ENCODE measurements at regions not wholly inside any gene's neighbourhood (a gene's known extent, or its start where the extent isn't known, plus 50 kb on each side); places are given as distances from the start of the nearest gene placed in this dataset.

DNA sequence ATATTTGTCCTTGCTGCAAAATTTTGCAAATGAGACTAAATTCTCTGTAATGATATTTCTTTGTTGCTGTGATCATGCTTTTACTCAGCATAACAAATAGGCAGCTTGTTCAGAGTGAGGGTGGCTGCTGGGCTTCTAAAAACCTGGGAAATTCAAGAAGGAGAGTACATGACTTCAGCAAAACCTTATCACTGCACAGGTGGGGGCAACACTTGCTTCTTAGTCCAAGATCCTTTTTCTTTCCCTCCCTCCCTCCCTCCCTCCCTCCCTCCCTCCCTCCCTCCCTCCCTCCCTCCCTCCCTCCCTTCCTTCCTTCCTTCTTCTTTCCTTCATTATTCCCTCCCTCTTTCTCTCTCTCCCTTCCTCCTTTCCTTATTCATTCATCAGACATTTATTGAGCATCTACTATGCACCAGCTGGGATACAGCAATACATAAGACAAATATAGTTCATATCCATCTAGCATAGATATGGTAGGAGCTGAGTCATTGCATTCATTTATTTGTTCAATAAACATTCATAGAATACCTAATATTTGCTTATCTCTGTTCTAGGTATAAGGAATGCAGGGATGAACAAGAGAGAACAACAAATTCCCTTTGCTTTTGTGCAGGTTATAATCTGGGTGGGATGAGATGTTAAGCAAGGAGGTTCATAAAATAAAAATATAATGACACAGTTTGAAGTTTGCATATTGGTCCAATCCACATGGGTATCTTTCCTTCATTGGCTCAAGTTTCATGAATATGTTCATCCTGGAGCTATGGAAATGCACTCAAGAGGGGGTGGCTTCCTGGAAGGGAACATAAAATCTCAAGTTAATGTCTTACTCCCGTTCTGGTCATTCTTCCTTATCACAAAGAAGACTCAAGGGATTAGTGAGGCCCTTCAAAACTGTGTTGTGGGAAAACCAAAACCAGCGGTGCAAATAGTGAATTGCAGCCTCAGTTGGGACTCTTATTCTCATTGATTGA is 210.7 kb downstream of the PDCD6IP start:
- no peak for DNase-seq (ENCODE audit: low spot score)
- FAIRE-seq, result no peak

DNA sequence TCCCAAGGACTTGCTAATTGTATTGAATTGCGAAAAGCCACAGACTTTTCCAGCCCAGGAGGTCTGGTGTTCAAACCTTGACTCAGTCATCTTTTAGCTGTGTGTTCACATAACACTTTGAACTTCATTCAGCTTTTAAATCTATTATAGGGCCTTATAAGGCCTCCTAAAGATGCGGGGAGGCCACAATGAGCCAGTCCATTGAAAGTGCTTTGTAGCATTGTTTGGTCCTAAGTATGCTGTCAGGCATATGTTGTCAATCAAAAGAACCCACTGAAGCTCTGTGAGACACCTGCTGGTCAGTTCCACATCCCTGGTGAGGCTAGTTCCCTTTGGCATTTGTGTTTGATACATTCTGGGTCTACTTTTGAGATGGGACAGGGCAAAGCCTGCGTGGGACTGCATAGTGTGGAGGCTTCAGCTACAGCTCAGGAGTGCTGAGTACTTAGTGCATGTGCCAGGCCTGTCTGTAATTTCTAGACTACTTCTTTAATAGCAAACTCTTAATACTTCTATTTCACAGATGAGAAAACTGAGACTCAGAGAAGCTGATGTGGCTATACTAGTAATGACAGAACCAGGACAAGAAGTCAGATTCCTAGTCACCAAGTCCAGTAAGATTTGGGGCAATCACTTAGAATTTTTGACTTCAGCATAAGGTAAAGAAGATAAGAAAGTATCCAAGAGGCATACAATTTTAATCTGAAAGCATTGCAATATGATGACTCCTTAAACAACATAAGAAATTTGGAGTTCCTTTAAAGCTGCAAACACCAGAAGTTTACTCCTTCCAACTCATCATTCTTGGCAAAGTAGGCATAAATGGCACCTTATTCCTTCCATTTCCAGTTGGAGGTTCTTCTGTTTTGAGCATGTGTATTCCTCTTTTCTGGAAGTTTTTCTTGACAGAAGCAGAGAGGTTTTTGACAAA is 213.0 kb downstream of the PDCD6IP start:
- DNase-seq (ENCODE audit: low spot score), result no peak
- FAIRE-seq, result no peak

DNA sequence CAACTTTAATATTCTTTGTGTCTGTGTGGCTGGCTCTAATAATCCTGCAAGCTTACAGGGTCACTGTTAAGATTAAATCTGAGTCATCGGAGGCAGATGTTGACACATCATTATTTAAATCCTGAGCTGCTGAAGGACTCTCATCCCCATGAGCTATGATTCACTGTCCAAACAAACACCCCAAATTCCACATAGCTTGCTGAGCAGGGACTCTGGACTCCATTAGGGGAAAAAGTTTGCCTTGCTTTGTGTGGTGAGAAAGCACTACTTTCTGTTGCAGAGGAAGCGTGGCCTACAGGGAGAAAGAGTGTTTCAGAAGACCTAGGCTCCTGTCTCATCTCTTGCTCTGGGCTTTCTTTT is 213.7 kb downstream of the PDCD6IP start:
- DNase-seq (ENCODE audit: low spot score), result peak; percentile 83
- FAIRE-seq, result peak; percentile 81

DNA sequence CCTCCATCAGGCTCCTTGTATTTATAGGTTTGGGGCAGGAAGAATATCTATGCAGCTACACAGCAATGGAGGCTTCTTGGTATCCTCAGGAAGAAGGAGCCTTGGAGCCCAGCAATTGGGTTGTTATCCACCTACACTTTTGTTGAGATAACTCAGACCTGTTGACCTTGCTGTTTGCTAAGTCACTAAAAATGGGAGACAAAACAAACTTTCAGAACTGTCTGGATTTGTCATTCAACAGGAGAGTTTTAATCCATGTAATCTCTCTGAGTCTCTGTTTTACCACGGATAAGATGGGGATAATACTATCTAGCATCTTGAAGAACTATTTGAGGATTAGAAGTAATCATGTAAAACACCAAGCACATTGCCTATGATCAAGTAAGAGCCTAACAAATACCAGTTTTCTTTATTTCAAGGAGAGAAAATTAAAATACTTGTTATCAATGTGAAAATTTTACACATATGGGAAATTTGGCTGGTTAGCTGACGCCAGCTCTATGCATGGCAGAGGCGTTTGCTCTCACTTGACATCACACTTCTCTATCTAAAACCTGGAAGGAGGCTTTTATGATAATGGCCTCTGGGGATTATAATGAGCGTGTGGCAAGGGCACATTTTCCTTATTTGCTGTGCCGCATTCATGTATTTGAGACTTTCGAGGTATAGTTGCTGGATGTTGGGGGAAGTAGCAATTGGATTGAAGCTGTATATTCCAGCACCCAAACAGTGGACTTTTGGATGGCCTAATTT is 215.6 kb downstream of the PDCD6IP start:
- no peak for FAIRE-seq
- DNase-seq (ENCODE audit: low spot score), result no peak

DNA sequence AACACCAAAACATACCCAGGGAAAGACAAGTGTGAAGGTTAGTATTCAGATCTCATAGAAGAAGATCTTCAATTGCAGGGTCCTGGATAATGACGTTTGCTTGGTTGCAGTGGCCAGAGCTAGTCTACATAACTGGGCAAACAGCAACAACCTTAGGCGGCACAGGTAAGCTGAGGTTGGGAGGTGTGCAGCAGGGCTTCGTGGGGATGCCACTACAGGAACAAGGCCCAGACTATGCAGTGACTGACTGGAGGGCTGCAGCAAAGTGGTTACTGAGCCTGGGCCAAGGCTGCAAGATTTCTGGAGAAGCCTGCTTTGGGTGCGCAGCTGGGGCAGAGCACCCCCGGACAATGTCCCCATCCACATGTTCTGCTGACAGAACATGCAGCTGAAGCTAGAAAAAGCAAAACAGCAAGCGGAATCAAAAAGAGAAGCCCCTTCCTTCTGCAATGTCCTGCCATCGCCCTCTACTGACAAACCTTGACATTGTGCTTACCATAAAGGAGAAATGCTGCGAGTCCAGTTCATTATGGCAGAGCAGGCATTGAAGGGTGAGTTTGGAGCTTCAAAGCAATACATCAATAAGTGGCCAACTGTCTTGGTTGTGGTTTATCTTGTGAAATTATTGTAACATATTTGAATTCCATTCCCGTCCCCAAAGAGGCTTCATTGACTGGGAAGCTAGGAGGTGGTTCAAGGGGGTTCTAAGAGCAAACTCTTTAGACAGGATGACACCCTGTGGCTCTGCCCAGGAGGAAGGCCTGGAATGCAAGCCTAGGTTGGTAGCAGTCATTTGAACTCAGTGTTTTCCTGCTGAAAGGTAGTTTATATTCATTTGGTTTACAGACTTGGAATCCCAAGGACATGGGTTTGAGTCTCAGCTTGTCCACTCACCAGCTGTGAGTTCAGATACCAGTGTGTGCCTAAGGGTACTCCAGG is 217.0 kb downstream of the PDCD6IP start:
- DNase-seq (ENCODE audit: low spot score), result no peak
- FAIRE-seq, result peak; percentile 5

DNA sequence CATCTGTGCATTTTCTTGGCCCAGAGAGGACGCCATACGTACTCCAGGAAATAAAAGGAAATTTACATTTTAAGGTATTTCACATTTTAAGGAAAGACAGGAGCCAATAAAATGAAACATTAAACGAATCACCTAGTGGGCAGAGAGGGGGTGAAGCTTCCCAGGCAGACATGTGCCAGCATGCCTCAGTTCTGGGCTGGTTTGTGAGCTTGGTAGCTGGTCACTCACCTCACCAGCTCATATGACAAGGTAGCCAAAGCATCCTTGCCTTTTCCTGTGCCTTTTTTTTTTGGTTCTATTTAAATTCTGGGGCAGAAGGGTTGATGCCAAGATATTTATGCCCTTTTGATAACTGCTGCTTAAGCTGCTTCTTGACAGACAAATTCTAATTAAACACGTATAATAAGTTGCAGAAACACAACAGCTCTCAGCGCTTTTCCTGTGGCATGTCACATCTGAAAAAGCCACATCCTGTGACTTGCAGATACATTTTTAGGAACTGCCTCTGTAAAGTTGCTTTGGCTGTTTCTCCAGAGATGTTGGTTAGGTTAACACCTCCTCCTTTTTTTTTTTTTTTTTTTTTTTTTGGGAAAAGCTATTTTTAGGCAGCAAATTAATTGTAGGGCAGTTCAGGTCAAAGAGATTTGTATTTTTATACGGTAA is 218.6 kb downstream of the PDCD6IP start:
- FAIRE-seq (no peak), DNase-seq (ENCODE audit: low spot score) (peak; percentile 24)

DNA sequence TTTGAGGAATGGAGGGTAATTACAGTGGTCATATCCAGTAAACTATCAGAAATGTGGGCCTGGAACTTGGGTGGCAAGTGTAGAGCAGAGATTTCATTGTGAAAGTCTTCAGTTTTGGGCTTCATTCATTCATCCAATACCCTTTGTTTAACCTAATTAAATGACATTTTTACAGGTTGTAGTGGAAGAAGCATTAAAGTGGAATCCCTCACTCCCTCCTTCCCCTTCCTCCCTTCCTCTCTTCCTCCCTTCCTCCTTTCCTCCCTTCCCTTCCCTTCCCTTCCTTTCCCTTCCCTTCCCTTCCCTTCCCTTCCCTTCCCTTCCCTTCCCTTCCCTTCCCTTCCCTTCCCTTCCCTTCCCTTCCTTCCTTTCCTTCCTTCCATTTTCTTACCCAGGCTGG is 219.3 kb downstream of the PDCD6IP start:
- DNase-seq (ENCODE audit: low spot score) (no peak), FAIRE-seq (no peak)

DNA sequence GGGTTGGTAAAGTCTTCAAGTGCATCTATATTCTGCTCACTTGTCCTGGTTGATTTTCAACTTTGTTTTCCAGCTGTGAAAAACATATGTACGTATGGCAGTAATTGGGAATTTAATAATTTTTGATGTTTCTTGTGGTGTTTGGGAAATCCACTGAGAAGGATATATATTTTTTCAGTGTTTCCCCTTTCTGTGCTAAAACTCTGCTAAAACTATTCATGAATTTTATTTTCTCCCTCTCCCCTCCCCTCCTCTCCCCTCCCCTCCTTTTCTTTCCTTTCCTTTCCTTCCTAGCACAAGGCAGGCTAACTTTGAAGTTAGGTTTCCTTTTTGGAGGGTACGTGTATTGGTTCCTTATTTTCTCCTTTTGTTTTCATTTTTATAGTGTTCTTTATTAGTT is 220.7 kb downstream of the PDCD6IP start:
- no peak for FAIRE-seq
- DNase-seq (ENCODE audit: low spot score), result no peak

DNA sequence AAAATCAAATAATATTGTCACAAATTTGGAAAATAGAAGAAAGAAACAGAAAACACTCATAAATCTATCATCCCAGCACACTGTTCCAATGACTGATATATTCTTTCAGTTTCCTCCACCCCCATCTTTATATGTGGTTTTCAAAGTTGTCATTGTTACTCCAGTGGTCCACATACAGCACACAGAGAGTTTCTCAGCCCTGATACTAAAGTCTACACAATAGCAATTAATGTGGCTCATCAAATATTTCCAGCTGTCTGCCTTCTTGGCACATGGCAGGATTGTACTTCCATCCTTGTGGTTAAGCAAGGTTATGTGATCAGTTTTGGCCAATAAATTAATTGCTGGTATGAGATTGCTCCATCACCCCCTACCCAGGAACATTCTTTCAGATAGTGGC is 221.7 kb downstream of the PDCD6IP start:
- FAIRE-seq (no peak), DNase-seq (ENCODE audit: low spot score) (no peak)

DNA sequence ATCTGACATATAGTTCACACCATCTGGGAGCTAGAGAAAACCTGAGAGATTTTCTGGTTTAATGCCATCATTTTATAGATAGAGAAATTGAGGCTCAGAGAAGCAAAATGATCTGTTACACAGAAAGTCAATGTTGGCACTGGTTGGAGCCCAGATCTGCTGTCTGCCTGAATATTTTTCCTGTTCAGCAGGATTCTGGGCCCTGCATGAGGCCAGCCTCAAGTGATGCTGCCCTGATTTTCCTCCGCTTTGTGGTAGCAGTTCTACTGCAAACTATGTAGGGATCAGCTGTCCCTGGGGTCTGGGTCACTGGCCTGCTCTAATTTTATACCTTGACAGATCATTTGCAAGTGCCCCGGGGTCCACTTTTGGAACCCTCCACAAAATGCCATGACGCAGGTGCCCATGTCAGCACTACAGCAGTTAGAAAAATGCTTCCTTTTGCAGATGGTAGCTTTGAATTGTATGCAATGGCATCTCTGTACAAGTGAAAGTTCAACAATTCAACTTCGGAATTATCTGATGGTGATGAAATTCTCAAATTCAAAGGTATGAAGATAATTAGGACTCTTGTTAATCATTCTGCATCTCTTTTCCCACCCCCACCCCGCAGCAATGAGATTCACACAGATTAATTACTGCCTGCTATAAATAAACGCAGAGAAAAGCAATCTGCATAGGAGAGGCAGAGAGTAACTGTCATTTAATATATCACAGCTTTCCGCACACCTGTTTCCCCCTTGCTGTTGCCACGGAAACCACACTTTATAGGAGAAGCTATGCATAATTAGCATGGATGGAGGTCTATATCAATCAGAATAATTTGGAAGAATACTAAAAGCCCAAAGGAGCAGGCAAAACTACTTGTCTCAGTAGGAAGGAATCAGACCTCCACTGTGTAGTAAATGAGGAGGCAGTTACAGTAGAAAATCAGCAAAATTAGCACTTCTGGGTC is 222.6 kb downstream of the PDCD6IP start:
- FAIRE-seq (no peak), DNase-seq (ENCODE audit: low spot score) (no peak)

DNA sequence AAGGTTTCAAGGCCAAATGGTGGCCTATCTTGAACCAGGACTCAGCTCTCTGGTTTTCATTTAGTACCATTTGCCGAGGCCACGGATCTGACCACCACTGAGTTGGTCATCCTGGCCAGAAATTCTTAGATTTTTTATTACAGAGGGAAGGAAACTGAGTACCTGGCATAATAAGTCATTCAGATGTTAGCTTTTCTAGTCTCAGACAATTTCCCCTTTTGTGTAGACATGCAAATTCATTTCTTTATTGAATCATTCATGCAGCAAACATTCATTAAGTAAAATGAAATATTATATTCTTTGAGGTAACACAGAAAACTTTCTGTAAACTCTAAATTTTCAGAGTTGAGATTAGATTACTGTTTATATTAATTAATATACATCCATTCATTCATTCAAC is 223.7 kb downstream of the PDCD6IP start:
- no peak for FAIRE-seq
- no peak for DNase-seq (ENCODE audit: low spot score)

DNA sequence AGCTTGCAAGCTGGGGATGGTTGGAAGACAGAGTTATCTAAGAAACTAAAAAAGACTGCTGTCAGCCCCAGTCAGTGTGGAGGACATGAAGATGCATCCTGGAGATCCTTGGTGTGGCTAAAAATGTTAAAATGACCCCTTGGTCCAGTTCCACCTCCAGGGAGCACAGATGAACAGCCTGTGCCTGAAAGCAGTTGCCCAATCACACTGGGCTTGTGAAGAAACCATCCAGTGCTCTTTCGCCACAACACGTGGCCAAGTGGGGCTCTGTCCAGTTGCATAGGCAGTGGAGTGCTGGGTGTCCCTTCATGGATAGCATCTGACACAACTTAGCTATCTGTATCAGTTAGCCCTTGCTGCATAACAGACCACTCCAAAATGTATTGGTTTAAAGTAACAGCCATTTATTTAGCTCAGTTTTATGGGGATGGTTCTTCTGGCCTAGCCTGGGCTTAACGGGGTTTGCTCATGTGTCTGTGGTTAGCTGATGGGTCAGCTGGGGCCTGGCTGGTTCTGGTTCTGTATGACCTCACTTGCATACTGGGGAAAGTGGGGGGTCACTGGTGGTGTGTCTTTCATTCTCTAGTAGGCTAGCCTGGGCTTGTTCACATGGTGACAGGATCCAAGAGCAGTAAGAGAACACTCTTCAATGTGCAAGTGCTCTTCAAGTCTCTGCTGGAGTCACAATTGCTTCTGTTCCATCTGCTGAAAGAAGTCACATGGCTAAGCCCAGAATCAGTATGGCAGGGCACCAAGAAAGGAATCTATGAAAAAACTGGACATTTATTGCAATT is 226.2 kb downstream of the PDCD6IP start:
- no peak for DNase-seq (ENCODE audit: low spot score)

DNA sequence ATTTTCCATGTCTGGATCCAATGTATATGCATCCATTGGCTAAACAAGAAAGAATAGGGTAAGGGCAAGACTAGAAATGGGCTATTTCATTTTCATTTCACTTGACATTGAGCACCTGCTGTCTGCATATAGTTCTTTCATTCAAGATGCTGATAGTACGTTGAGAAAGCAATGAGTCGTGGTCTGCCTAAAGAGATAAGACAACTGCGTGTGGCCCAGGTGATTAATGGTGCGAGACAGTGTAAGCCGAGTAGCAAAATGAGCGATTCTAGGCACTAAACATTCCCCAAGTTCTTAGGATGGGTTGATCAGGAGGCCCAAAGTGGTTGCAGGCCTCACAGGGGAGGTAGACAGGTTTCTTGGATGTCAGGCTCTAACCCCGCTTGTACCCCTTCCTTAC is 235.4 kb downstream of the PDCD6IP start:
- FAIRE-seq (no peak), DNase-seq (ENCODE audit: low spot score) (no peak)

More for the DNA sequence above, 226.2 kb downstream of the PDCD6IP start:
- no peak for FAIRE-seq

DNA sequence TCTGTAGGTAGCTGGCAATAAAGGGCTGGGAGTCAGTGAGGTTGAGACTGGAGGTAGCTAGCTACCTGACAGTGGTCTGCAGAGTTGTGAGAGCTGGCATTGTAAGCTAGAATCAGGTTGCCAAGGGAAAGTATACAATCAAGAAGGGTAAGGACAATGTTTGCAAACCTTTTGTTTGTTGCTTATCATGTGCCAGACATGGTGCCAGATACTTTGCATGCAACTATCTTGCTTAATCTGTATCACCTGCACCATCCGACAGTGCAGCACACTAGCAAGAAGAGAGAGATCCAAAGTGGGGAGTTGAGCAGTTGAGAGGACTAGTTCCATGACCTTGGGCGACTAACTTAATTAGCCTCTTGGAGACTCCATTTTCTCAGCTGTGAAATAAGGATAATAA is 236.4 kb downstream of the PDCD6IP start:
- DNase-seq (ENCODE audit: low spot score), result no peak
- no peak for FAIRE-seq

DNA sequence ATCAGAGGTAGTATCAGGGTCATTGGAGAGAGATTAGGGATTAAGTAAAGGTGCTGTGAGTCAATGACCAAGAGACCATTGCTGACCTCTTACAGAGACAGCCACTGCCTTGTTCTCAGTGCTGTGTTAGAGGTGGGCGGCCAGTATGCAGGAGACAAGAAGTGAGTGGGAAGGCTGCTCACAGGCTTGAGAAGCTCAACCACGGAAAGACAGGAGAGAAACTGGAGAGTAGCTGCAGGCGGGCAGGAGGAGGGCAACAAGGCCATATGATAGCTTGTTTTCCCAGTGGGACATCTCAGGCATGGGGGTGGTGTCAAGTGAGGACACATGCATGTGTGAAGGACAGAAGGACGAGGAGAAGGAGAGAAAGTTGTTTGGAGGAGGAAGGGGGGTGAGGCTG is 237.3 kb downstream of the PDCD6IP start:
- no peak for FAIRE-seq
- DNase-seq (ENCODE audit: low spot score), result no peak

DNA sequence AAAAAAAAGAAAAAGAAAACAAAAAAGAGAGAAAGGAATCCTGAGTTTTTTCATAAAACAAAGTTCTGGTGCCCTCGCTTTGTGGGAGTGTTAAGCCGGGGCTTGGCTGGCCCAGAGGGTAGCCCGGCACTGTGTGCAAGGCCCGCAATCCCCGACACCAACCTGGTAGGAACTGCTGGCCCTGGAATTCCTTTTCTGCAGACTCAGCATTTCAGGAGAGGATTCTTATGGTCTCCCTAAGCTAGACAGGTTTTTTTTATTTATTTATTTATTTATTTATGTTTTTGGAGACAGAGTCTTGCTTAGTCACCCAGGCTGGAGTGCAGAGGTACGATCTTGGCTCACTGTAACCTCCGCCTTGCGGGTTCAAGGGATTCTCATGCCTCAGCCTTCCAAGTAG is 238.8 kb downstream of the PDCD6IP start:
- no peak for FAIRE-seq
- DNase-seq (ENCODE audit: low spot score), result no peak

DNA sequence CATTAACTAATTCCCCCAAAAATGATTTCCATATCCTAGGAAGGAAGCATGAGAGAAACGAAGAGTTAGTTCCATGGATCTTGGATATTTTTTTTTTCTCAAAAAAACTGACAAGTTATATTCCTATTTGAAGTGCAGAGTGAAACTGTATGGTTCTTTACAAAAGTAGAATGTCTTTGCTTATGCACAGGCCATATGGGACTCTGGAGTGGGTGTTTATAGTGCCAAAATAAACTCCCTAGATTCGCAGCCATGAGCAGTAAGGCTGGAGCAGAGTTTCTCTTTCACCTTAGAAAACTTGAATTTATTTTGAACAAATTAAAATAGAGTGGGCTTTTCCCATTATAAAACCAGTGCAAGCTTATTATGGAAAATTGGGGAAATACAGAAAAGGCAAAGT is 239.7 kb downstream of the PDCD6IP start:
- FAIRE-seq (no peak), DNase-seq (ENCODE audit: low spot score) (no peak)

DNA sequence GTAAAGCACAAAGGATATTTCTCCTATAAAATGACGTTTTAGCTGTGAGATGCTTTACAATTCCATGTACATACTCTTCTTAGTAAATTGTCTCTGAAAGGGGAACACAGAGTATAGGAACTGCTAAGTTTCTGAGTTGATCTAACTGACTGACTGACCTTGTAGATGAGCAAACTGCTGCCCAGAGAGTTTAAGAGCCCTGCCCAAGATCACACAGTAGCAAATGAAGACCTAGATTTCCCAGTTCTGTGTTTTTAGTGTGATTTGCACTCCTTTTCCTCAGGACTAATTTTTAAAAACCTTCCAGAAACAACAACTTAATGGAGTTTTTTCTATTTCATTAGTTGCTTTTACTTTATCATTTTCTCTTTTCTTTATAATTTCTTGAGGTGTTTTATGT is 247.7 kb downstream of the PDCD6IP start:
- no peak for DNase-seq (ENCODE audit: low spot score)
- FAIRE-seq, result no peak

All from urothelium cell line (cell line).